ENCODE measurements at regions not wholly inside any gene's neighbourhood (a gene's known extent, or its start where the extent isn't known, plus 50 kb on each side); places are given as distances from the start of the nearest gene placed in this dataset.
"Not testable (repeated sequence)": the region's sequence is repeated elsewhere in the genome, so short reads cannot be mapped to it uniquely, and the experiment has no call there.

DNA sequence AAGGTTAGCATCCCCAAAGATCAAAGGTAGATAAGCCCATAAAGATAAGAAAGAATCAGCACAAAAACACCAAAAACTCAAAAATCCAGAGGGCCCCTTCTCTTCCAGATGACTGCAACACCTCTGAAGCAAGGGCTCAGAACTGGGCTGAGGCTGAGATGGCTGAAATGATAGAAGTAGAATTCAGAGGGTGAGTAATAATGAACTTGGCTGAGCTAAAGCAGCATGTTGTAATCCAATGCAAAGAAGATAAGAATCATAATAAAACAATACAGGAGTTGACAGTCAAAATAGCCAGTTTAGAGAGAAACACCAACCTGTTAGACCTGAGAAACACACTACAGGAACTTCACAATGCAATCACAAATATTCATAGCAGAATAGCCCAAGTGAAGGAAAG, 406.9 kb upstream of the CXADR start:
- peaks cover 4% of the 10 kb centered on the region for H3K36me3 Mint-ChIP-seq
- no peaks in the 10 kb centered on the region for H3K27me3 Mint-ChIP-seq (ENCODE audit: low read depth)
- H3K27ac Mint-ChIP-seq: no peak overlapping the region
- TF ChIP-seq, protein P1, sequence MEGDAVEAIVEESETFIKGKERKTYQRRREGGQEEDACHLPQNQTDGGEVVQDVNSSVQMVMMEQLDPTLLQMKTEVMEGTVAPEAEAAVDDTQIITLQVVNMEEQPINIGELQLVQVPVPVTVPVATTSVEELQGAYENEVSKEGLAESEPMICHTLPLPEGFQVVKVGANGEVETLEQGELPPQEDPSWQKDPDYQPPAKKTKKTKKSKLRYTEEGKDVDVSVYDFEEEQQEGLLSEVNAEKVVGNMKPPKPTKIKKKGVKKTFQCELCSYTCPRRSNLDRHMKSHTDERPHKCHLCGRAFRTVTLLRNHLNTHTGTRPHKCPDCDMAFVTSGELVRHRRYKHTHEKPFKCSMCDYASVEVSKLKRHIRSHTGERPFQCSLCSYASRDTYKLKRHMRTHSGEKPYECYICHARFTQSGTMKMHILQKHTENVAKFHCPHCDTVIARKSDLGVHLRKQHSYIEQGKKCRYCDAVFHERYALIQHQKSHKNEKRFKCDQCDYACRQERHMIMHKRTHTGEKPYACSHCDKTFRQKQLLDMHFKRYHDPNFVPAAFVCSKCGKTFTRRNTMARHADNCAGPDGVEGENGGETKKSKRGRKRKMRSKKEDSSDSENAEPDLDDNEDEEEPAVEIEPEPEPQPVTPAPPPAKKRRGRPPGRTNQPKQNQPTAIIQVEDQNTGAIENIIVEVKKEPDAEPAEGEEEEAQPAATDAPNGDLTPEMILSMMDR (IDR thresholded peaks at IDR 0.05; ENCODE audit: unreplicated experiment): no peak
- no peak for DNase-seq (ENCODE audit: low spot score in 2 of 2, unreplicated experiment in 2 of 2)
- H3K4me1 Mint-ChIP-seq: peaks cover 5% of the 10 kb centered on the region
- peaks cover 35% of the 10 kb centered on the region for H3K9me3 Mint-ChIP-seq
- H3K4me3 Mint-ChIP-seq: no peak overlapping the region

DNA sequence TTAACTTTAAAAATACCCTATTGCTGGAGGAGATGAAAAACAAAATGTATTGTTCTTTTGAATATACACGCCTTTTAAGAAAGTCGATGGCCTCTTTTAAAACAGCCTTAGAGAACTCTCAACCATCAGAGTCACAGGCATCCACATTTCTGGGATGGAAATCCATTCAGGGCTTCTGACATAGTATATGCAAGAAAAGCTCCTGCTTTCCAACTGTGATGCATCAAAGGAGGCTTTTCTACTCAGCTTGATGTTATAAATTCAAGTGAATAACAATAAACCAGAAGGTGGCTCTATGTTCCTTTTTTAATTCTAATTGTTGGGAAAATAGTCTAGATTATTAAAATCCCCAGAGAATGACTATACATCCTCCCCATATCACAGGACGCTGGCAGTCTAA, 398.8 kb upstream of the CXADR start:
- H3K9me3 Mint-ChIP-seq: peaks cover 13% of the 10 kb centered on the region
- no peaks in the 10 kb centered on the region for H3K27me3 Mint-ChIP-seq (ENCODE audit: low read depth)
- no peaks in the 10 kb centered on the region for H3K36me3 Mint-ChIP-seq
- TF ChIP-seq, protein P1 (IDR thresholded peaks at IDR 0.05; ENCODE audit: unreplicated experiment): no peak
- no peak overlapping the region for H3K4me3 Mint-ChIP-seq
- no peak for DNase-seq (ENCODE audit: low spot score in 2 of 2, unreplicated experiment in 2 of 2)
- H3K4me1 Mint-ChIP-seq: no peaks in the 10 kb centered on the region
- no peak overlapping the region for H3K27ac Mint-ChIP-seq

DNA sequence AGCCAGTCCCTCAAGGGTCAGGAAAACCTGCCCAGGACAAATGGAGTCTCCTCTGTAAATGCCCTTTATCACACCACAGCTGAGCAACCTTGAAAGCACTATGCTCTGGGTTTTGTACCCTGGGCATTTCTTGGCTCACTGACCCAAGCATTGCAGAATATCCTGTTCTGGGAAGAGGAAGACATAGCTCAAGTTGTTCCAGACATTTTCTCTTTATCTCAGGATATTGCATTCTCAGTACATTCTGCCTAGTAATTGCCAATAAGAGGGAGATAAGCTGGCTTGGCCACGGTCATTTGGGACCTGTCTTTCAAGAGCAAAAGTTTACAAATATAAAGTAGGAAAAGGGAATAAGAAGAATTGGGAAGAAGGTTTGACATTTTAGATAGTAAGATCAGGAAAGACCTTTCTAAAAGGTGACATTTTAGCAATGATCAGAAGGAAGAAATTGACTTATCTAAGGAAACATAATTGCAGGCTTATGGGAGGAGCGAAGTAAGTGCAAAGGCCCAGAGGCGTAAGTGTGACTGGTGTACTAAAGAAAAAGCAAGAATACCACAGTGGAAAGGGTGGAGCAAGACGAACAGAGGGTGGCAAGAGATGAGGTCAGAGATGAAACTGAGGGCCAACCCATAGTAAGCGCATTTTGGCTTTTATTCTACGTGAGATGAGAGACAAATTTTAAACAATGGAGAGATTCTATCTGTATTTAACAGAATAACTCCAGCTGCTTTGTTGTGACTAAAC, 394.0 kb upstream of the CXADR start:
- TF ChIP-seq, protein P1 (IDR thresholded peaks at IDR 0.05; ENCODE audit: unreplicated experiment): no peak
- Mint-ChIP-seq H3K27me3 (ENCODE audit: low read depth) (no peaks in the 10 kb centered on the region), H3K27ac (no peak overlapping the region), H3K4me3 (no peak overlapping the region), H3K4me1 (no peaks in the 10 kb centered on the region), H3K9me3 (peaks cover 6% of the 10 kb centered on the region), H3K36me3 (no peaks in the 10 kb centered on the region)
- DNase-seq (ENCODE audit: low spot score in 2 of 2, unreplicated experiment in 2 of 2): no peak

DNA sequence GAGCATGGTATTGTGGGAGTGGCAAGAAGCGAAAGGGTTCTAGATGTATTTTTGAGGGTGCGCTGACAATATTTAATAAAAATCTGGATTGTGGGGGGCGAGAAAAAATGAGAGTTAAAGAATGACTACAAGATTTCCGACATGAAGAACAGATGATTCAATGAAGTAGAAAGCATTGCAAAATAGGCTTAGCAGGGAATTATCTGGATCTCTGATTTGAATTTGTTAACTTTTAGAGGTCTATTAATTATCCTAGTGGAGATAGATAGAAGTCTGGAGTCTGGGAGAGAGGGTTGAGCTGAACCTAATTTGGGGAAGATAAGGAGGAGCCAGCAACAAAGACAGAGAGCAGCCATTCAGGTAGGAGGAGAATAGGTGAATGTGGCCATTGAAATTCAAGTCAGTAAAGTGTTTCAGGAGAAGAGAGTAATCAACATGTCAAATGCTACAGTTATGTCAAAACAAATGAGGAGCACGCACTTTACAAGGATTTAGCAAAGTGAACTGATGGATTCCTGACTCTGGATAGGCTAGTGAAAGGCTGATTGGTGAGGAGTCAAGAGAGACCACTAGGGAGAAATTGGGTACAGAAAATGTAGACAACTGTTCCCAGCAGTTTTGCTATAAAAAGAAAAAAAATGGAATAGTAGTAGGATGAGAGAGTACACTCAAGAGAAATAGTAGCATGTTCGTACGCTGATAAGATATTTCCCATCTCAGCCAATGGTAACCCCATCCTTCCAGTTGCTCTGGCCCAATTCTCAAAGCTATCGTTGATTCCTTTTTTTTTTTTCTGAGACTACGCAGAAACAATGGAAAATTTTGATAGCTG, 393.2 kb upstream of the CXADR start:
- no peak overlapping the region for H3K27ac Mint-ChIP-seq
- DNase-seq (ENCODE audit: low spot score in 2 of 2, unreplicated experiment in 2 of 2): no peak
- TF ChIP-seq, protein P1 (IDR thresholded peaks at IDR 0.05; ENCODE audit: unreplicated experiment): no peak

DNA sequence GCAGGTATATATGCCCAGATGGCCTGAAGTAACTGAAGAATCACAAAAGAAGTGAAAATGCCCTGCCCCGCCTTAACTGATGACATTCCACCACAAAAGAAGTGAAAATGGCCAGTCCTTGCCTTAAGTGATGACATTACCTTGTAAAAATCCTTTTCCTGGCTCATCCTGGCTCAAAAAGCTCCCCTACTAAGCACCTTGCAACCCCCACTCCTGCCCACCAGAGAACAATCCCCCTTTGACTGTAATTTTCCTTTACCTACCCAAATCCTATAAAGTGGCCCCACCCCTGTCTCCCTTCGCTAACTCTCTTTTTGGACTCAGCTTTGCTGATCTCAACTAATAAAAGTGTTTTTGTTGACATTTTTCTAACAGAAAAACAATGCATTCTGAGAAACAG, 385.4 kb upstream of the CXADR start:
- H3K4me1 Mint-ChIP-seq; H3K4me3 Mint-ChIP-seq; H3K9me3 Mint-ChIP-seq; H3K27me3 Mint-ChIP-seq (ENCODE audit: low read depth); DNase-seq (ENCODE audit: low spot score in 2 of 2, unreplicated experiment in 2 of 2); H3K36me3 Mint-ChIP-seq; H3K27ac Mint-ChIP-seq: not testable (repeated sequence)

More for the DNA sequence above, 393.2 kb upstream of the CXADR start:
- no peaks in the 10 kb centered on the region for H3K4me1 Mint-ChIP-seq
- H3K9me3 Mint-ChIP-seq: peaks cover 6% of the 10 kb centered on the region
- H3K27me3 Mint-ChIP-seq (ENCODE audit: low read depth): no peaks in the 10 kb centered on the region
- no peaks in the 10 kb centered on the region for H3K36me3 Mint-ChIP-seq
- H3K4me3 Mint-ChIP-seq: no peak overlapping the region

DNA sequence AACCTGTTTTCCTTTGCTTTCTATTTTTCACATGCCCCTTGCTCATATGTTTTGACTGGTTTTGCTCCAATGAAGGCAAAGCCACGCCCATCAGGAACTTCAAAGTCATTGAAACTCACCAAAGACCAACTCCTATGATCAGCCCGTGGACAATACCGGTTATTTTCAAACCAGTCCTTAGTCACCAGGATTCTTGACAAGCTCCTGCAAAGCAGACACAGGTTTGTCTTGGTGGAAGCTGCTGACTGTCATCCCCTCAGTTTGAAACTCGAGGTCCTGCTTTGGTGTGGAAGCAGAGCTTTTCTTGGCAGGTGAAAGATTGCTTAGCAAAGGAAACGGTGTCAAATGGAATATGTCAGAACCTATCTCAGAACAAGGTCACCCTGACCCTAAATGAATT, 384.7 kb upstream of the CXADR start:
- Mint-ChIP-seq H3K4me3 (no peak overlapping the region), H3K27ac (peak overlapping the region; percentile 44), H3K4me1 (peaks cover 3% of the 10 kb centered on the region), H3K36me3 (no peaks in the 10 kb centered on the region), H3K27me3 (ENCODE audit: low read depth) (no peaks in the 10 kb centered on the region), H3K9me3 (peaks cover under 1% of the 10 kb centered on the region)
- DNase-seq (ENCODE audit: low spot score in 2 of 2, unreplicated experiment in 2 of 2): no peak
- TF ChIP-seq, protein P1 (IDR thresholded peaks at IDR 0.05; ENCODE audit: unreplicated experiment): no peak

DNA sequence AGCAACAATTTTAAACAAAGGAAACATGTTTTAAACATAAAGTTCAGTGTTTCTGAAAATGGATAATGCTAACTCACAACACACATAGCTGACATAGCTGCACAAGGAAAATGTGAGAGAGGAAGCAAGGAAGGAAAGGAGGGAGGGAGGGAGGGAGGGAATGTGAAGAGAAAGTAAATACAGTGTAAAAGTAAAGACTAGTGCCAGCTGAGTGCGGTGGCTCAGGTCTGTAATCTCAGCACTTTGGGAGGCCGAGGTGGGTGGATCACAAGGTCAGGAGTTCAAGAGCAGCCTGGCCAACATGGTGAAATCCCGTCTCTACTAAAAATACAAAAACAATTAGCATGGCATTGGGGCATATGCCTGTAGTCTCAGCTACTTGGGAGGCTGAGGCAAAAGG, 373.7 kb upstream of the CXADR start:
- peaks cover 15% of the 10 kb centered on the region for H3K4me1 Mint-ChIP-seq
- H3K27ac Mint-ChIP-seq; H3K36me3 Mint-ChIP-seq; DNase-seq (ENCODE audit: low spot score in 2 of 2, unreplicated experiment in 2 of 2); H3K27me3 Mint-ChIP-seq (ENCODE audit: low read depth); H3K9me3 Mint-ChIP-seq; H3K4me3 Mint-ChIP-seq: not testable (repeated sequence)

Measured in mesothelial cell of epicardium (in vitro differentiated cells).